ENCODE measurements at regions not wholly inside any gene's neighbourhood (a gene's known extent, or its start where the extent isn't known, plus 50 kb on each side); places are given as distances from the start of the nearest gene placed in this dataset.
A peak's percentile ranks its signal among the peaks of the same experiment; 100 is the strongest.
"Not testable (repeated sequence)": the region's sequence is repeated elsewhere in the genome, so short reads cannot be mapped to it uniquely, and the experiment has no call there.

DNA sequence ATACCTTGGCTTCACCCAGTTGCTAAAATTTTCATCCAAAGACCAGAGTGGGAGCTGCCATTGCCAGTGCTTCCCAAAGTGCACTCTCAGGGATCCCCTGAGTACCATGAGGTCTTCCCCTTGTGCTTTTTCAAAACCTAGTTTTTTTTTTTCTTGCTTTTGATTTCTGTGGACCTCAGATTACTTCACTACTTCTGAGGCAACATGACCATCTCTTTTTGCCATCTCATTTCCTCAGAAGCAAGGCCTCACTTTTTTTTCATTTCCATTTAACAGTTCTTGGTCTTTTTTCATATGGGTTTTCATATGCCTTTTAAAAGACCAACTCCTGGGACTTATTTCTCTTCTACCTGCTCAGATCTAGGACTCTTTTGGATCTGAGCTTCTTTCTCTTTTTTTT lies 64.1 kb upstream of the MMS22L start:
- DNase-seq (ENCODE audit: low read depth, low spot score): no peak

DNA sequence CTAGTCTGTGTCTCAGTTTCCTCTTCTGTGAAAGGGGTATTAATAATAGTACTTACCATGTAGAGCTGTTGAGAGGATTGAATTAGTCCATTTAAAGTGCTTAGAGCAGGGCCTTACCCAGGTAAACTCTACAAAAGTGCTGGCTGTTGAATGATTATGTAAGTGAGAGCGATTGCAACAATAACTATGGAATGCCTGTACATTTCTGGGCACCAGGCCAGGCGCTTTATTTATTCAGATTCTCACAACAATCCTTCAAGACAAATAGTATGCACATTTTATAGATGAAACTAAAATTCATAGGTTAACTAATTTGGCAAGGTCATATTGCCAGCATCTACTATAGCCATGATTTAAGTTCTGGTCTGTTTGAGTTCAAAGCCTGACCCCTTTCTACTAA lies 78.3 kb upstream of the MMS22L start:
- no peak for DNase-seq (ENCODE audit: low read depth, low spot score)

DNA sequence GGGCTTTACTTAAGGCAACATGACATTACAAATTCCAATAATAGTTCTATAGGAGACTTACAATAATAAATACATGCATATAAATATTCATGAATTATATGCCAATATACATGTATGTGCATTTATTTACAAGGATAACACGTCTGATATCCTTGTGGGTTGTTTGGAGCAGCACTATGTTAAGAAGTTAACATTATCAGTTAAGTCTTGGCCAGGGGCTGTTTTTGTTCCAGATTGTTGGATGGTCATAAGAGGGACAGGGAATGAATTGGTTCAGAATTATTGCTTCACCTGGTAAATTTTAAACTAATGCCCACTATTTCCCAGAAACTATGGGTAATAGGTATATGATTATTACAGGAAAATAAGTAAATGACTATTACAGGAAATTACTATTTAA lies 81.3 kb upstream of the MMS22L start:
- no peak for DNase-seq (ENCODE audit: low read depth, low spot score)

DNA sequence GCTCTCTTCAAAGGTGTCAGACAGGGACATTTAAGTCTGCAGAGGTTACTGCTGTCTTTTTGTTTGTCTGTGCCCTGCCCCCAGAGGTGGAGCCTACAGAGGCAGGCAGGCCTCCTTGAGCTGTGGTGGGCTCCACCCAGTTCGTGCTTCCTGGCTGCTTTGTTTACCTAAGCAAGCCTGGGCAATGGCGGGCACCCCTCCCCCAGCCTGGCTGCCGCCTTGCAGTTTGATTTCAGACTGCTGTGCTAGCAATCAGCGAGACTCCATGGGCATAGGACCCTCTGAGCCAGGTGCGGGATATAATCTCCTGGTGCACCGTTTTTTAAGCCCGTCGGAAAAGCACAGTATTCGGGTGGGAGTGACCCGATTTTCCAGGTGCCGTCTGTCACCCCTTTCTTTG lies 99.1 kb upstream of the MMS22L start:
- not testable (repeated sequence) for DNase-seq (ENCODE audit: low read depth, low spot score)

DNA sequence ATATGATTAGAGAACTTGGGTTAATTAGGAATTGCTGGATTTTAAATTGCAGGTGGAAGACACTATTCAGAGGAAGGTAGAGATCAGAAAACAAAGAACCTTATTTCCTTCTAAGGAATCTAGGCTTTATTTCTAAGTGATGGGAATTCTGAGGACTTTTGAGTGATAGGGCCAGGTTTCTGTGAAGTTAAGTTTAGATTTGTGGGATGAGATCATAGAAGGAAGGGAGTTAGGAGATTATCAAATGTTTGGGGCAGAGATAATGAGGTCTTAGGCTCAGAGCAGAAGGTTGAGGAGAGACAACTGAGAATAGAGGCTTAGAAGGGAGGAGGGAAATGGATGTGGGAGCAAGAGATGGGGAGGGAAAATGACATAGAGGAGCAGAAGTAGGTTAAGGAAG lies 109.7 kb upstream of the MMS22L start:
- no peak for DNase-seq (ENCODE audit: low read depth, low spot score)

DNA sequence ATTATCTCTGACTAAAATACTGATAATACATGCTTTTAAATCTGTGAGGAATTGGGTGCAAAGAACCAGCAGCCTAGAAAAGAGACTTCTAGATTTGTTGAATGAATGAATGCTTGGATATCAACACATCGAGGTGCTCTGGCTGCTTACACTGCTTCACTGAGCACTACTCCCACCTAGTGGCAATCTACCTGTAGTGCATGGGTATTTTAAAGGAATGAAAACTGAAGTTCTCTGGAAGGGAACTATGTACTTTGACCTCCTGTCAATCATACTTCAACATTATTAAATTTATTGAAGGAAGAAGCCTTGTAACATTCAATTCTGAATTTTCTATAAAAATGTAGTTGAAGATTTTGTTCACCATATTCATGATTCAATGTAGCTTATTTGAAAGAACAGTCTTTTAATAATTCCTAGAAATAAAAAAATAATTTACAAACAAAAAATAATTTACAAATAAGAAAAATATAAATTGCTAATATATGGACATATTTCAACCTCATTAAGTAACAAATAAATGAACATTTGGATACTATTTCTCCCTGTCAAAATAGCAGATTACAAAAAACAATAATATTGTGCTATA lies 111.2 kb upstream of the MMS22L start:
- peak; percentile 31 for DNase-seq (ENCODE audit: low read depth, low spot score)

DNA sequence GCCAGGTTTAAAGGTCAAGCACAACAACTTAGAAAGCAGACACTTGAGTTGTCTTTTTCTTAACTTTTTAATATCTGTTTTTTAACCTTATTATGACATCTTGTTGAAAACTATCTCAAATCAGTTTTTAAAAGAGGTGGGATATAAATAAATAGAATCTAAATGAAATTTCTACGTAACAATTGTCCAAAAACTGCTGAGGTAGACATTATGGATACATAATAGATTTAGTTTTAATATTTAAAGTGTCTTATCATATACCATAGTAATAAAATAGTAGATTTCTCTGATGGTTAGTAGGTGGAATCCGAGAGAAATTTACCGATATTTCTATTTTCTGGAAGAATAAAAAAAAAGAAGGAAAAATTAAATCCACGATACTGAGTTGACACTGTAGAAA lies 113.9 kb upstream of the MMS22L start:
- DNase-seq (ENCODE audit: low read depth, low spot score): no peak

DNA sequence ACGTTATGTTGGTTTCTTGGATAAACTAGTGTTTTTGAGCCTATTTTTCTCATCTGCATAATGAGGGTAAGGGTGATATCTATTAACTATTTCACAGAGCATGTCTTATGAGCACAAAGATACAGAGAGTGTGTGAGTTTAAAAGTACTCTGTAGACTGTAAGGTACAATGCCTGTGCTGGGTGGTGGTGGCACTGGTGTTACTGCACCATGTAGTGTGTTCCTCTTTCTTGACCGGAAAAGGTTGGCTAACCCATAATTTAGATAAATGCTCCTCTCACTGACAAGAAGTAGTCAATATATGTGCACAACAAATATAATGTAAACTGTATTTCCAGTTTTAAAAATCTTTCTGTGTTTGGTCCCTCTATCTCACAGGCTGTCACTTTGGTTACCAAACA lies 116.2 kb upstream of the MMS22L start:
- DNase-seq (ENCODE audit: low read depth, low spot score): no peak

DNA sequence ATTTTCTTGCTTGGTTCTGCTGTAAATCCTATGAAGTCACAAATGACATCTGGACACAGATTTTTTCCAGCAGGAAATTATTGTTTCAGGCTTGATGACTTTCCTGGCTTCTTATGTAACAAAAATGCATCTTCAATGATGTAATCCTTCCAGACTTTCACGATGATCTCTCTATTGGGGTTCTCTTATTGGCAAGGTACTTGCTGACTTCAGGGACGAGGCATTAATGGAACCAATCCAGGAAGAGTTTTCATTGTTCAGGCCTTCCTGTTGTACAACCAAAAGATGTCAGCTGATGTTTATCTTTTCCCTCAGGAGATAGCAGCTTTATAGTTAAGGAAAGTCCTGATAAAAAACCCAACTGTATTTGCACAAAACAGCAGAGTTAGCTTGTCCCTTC lies 118.5 kb upstream of the MMS22L start:
- DNase-seq (ENCODE audit: low read depth, low spot score): no peak

DNA sequence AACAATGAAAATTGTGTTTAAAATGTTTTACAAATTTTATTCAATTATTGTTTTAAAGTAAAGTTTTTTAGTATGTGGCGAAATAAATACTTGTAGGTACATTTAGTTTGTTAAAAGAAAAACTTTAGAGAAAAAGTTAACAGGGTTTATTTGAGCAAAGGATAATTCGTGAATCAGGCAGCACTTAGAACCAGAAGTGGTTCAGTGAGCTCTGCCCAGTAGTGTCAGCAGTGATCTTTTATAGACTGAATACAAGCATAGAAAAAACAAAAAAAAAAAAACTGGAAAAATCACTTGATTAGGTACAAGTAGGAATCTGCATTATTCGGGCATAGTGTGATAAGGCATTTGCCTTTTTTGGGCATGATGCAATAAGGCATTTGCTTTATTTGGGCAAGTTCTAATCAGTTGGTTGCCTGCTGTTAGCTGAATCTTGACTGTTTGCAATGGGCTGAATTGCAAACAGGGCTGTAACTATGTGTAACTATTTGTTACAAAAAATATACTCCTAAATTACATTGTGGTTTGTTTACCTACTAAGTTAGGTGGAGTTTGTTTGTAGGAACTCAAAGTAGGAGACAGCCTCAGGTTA lies 122.9 kb upstream of the MMS22L start:
- DNase-seq (ENCODE audit: low read depth, low spot score): no peak

DNA sequence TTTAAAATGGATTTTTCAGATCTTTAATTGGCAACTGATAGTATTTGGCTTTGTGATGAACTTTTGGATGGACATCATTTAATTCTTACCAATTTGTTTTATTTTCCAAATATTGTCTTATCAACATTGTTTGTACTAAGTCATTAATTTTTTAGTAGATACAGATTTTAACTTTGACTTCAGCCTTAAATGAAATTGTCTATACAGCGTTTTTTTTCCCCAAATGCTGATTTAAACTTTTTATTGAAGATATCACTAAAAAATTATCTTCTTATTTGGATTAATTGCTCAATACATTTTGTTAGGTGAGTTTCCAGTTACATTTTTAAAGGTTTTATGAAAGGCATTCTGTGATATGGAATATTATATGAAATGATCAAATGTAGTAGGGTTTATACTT lies 123.6 kb upstream of the MMS22L start:
- no peak for DNase-seq (ENCODE audit: low read depth, low spot score)

DNA sequence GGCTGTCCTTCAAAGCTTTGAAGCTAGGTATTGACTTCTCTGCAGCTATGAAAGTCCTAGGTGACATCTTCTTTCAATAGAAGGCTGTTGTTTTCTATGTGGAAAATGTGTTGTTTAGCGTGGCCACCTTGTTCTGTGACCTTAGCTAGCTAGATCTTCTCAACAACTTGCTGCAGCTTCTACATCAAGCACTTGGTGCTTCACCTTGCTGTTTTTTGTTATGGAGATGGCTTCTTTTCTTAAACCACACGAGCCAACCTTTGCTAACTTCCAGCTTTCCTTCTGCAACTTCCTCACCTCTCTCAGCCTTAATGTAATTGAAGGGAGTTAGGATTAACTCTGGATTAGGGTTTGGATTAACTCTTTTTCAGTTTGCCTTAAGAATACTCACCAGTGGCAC lies 128.6 kb upstream of the MMS22L start:
- DNase-seq (ENCODE audit: low read depth, low spot score): no peak

DNA sequence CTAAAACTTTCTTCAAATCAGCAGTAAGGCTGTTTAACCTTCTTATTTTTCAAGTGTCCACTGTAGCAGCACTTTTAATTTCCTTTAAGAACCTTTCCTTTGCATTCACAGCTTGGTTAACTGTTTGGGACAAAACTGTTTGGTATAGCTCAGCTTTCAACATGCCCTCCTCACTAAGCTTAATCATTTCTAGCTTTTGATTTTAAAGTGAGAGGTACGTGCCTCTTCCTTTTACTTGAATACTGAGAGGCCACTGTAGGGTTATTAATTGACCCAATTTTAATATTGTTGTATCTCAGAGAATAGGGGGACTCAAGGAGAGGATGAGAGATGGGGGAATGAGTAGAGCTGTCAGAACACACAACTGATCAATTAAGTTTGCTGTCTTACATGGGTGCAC lies 129.5 kb upstream of the MMS22L start:
- DNase-seq (ENCODE audit: low read depth, low spot score): no peak

DNA sequence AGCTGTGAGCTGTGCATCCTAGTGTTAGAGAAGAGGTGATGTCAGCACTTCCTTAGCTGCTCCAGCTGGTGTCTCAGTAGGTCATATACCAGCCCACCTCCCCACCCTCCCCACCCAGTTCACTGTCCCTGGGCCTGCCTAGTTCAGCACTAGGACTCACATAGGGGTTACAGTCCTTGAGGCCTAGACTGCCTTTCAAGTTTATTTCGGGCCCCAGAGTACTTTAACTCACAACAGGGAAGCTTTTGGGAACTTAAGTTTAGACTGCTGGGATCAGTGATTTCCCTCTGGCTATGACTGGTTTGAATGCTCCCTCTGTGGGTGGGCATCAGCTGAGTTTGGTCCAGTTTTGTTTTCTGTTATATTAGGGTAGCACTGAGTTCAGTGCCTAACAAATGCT lies 139.2 kb upstream of the MMS22L start:
- peak; percentile 66 for DNase-seq (ENCODE audit: low read depth, low spot score)

DNA sequence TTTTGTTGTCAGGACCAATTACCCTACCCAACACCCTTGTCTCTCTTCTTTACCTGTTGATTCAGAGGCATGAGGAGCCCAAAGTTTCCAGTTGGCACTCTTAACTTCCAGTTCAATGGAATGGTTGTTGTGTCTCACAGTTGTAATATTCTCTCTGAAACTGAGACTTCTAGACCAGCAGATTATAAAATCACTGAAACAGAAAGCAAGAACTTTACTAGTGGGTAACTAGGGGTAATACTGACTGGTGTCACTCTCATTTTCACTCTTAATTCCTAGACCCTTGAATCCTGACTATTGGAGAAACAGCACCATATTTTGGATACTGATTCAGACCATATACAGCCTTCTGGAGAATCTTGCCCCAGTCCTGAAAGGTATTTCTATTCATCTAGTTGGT lies 140.2 kb upstream of the MMS22L start:
- DNase-seq (ENCODE audit: low read depth, low spot score): no peak

DNA sequence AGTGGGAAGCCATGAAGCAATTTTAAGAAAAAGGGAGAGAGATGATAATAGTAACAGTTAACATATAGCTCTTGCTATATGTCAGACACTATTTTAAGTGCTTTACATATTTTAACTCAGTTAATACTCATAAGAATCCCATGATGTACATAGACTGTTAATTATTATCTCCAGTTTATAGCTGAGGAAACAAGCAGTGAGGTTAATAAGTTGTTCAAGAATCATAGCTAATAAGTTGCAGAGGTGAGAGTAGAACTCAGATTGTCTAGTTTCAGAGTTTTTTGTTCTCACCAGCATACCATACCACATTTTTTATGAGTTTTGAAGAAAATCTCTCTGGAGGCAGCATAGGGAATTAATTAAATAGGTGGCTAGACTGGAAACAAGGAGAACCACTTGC lies 144.6 kb upstream of the MMS22L start:
- DNase-seq (ENCODE audit: low read depth, low spot score): no peak

DNA sequence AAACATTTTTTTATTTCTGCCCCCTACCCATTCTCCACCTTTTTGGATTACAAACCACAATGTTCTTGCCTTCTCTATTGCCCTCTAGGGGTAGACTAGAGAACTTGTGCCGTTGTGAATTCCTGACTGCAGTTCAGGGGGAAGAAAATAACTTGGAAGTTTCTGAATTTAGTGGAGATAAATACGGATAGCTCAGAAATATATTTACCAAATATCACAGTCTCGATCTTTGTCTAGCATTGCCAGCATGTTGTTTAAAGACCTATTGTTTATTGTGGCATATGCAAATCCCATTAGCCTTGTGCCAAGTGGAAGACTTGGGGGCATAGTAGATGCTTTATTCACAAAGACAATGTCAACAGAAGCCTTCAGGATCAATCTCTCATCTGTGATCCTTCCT lies 154.1 kb upstream of the MMS22L start:
- DNase-seq (ENCODE audit: low read depth, low spot score): no peak

DNA sequence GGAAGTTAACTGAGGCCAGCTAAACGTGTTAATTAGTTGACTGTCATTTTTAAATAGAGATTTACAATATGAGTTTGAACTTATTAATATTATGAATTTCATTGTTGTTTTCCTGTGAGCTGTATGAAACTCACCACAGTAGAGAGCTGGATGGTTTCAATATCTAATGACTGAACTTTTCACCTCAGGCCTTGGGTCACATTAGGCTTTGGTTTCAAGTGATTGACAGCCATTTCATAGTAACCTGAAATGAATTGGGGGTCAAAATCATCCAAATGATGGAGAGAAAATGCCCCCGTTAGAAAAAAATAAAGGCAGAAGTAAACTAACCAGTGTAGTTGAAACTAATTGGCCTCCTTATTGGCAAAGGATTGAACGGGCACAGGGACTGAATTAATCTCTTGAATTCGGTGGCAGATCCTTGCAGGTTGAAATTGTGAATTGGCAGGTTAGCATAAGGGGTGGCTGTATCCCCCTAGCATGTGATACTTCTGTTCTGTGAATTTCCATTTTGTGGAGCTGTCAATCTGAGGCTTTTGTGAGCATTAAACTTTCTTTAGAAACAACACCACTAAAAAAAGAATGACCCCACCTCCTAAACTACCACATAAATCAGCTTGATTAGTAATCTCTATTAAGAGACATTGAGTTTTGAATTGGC lies 155.1 kb upstream of the MMS22L start:
- DNase-seq (ENCODE audit: low read depth, low spot score): no peak

DNA sequence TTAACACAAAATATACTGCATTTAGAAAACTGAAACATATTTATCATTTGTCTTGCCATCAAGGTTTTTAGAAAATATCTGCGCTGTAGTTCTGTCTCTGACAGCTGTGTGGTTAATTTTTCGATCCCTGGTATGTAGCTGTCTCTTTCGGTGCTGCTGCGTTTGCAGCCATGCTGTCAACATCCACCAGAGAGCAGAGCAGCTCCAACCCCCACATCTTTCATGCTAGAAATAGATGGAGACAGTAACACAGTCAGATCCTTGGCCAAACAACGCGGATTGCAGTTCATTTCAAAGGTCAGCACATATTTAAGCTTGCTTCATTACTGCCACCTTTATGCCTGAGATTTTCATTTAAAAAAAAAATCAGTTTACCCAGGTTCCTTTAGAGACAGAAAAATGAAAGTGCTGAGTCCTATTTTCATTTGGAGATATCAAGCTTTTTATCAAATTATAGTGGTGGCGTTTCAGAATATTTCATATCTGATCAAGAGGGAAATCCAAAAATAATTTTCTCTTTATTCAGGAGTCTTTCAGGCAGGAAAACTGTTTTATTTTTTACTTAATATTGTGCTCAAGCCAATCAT lies 157.7 kb upstream of the MMS22L start:
- DNase-seq (ENCODE audit: low read depth, low spot score): peak; percentile 62

DNA sequence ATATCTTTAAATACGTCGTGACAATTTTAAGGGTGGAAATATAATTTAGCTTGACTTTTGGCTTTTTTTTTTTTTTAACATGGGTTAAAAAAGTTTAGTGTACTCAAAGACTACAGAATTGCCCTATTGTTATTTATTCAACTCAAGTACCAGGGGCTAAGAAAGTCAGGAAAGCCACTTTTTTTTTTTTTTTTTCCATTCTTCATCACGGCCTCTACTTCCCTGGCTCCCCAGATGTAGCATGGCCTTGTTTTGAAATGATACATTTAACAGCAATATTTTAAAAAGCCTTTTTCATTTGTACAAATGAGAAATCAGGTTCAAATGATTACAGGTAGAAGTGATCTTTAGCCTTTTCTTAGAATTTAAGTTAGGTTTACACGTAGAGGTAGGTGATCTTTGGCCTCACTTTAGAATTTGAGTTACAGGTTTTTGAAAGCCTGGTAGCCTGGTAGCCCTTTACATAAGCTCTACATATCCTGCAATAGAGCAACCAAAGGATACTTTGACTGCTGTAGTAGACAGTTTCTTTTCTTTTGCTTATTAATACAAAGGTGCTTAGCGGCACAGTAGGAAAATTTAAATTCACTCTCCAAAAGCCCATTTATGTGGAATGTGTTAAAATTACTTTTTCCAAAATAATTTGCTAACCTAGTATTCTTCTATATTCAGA lies 160.5 kb upstream of the MMS22L start:
- no peak for DNase-seq (ENCODE audit: low read depth, low spot score)

DNA sequence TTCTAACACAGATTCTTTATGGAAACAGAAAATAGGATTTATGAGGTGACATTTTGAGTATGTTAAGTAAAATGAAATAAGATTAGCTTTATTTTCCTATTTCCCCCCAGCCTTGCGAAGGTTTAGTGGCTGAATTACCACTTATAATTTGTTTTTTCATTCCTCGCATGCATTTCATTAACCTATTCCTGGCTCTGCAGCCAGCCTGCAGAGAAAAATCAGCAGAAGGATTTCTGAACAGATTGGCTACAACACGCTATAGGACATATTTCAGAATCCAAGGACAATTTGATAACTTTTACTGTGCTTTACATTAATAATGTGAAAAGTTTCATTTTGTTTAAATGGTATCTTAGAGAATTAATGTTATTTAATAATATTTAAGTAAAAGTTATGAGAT lies 162.4 kb upstream of the MMS22L start:
- DNase-seq (ENCODE audit: low read depth, low spot score): no peak

DNA sequence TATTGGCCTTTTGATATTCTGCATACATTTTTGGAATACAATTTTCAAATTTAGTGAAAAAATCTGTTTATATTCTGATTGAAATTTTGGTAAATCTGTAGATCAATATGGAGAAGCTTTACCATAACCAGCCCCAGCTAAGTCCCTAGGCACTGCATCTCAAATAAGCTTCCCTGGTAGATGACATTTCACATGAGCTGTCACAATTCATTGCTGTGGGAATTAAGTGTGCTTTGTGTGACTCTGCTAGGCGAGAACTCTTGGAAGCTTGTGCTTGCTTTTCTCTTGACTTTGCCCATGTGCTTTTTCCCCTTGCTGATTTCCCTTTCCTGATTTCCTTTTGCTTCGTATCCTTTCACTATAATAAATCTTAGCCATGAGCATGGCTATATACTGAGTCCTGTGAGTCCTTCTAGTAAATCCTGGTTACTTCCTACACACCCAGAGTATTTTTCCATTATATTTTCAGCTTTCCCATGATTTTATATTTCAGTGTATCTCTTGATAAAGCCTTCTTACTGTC lies 166.5 kb upstream of the MMS22L start:
- DNase-seq (ENCODE audit: low read depth, low spot score): no peak
